PC-9 (cell line): ENCODE measurements at regions not wholly inside any gene's neighbourhood (a gene's known extent, or its start where the extent isn't known, plus 50 kb on each side); places are given as distances from the start of the nearest gene placed in this dataset.

Experiments used
- BruUV-seq: library from RNA; stranded (reverse); fragments of 400-500 nt; replicated peaks from 2 replicates; lab custom pipeline; 2021; lab: Mats Ljungman, UMichigan
- CTCF ChIA-PET: fragments of 300-600 bp; sonication (Branson Sonifier 250); formaldehyde crosslinking; loops from one replicate; lab custom pipeline; 2022; ENCODE audit warnings: antibody characterized with exemption; lab: Charles Lee
- POLR2A ChIA-PET: fragments of 300-600 bp; sonication (Branson Sonifier 250); formaldehyde crosslinking; loops from one replicate; lab custom pipeline; 2022; ENCODE audit warnings: antibody characterized with exemption; ENCODE audit not compliant: unreplicated experiment; lab: Charles Lee
- DNase-seq, 2 experiments: peaks; one replicate each; pipeline versions ENCODE4 v3.0.0 to v3.0.0-alpha.2; 2015 to 2022; ENCODE audit warnings: mixed read lengths in 1 of 2
- H2AFZ ChIP-seq: fragments of 200-600 bp; sonication (generic); 2 replicates; pipeline ENCODE4 v1.8.1; 2017; ENCODE audit warnings: antibody characterized with exemption
- H3F3A ChIP-seq: fragments of 200-600 bp; sonication (generic); 2 replicates; pipeline ENCODE4 v1.8.1; 2017; ENCODE audit warnings: antibody characterized with exemption, mild to moderate bottlenecking, low read depth; ENCODE audit not compliant: insufficient read depth
- H3K27ac ChIP-seq: fragments of 200-600 bp; sonication (generic); 2 replicates; pipeline ENCODE4 v1.6.1; 2016; ENCODE audit warnings: mixed run types
- H3K27me3 ChIP-seq: fragments of 200-600 bp; sonication (generic); 2 replicates; pipeline ENCODE4 v1.6.1; 2016; ENCODE audit warnings: low read depth, mixed run types; ENCODE audit not compliant: insufficient read depth
- H3K36me3 ChIP-seq: fragments of 200-600 bp; sonication (generic); 2 replicates; pipeline ENCODE4 v1.6.1; 2016; ENCODE audit warnings: low read depth, mixed run types
- H3K4me1 ChIP-seq: fragments of 200-600 bp; sonication (generic); replicated peaks from 2 replicates; pipeline ENCODE4 v1.6.1; 2016; ENCODE audit warnings: mixed run types; ENCODE audit not compliant: insufficient read depth
- H3K4me2 ChIP-seq: fragments of 200-600 bp; sonication (generic); 2 replicates; pipeline ENCODE4 v1.6.1; 2017; ENCODE audit warnings: mixed run types
- H3K4me3 ChIP-seq: fragments of 200-600 bp; sonication (generic); 2 replicates; pipeline ENCODE4 v1.6.1; 2016; ENCODE audit warnings: mixed run types
- H3K79me2 ChIP-seq: fragments of 200-600 bp; sonication (generic); 2 replicates; pipeline ENCODE4 v1.6.1; 2017; ENCODE audit warnings: low read depth, mixed run types
- H3K9me2 ChIP-seq: fragments of 200-600 bp; sonication (generic); 2 replicates; pipeline ENCODE4 v1.8.1; 2017; ENCODE audit warnings: mild to moderate bottlenecking; ENCODE audit not compliant: insufficient read depth
- H3K9me3 ChIP-seq: fragments of 200-600 bp; sonication (generic); 2 replicates; pipeline ENCODE4 v1.8.1; 2016; ENCODE audit warnings: low read depth; ENCODE audit not compliant: insufficient read depth
- H4K20me1 ChIP-seq: fragments of 200-600 bp; sonication (generic); 2 replicates; pipeline ENCODE4 v1.8.1; 2017; ENCODE audit not compliant: insufficient read depth
- CTCF ChIP-seq: fragments of 200-600 bp; sonication (generic); conservative IDR thresholded peaks from 2 replicates; pipeline ENCODE4 v1.6.1; 2017; ENCODE audit warnings: mixed run types, antibody characterized with exemption, mild to moderate bottlenecking, moderate library complexity
- EZH2 ChIP-seq: fragments of 200-600 bp; sonication (generic); IDR thresholded peaks from 2 replicates; pipeline ENCODE4 v1.8.0; 2017; ENCODE audit warnings: antibody characterized with exemption, low read depth
- intact Hi-C: fragments of 100-400 bp; cut with micrococcal nuclease; formaldehyde crosslinking; loops from one replicate; pipeline ENCODE4 v1.10.0; 2022; ENCODE audit not compliant: unreplicated experiment

GRCh38 chr20:8994045-8994444 is 74.8 kb upstream of the PLCB4 start:
- Histone ChIP-seq H3K4me1 (no peaks in the 10 kb centered on the region), H3K79me2 (no peaks in the 10 kb centered on the region), H2AFZ (no peak overlapping the region), H3K4me3 (no peak overlapping the region), H4K20me1 (no peaks in the 10 kb centered on the region), H3K27me3 (no peaks in the 10 kb centered on the region), H3F3A (no peaks in the 10 kb centered on the region), H3K9me2 (no peaks in the 10 kb centered on the region), H3K4me2 (no peak overlapping the region), H3K27ac (no peak overlapping the region), H3K36me3 (no peaks in the 10 kb centered on the region), H3K9me3 (no peaks in the 10 kb centered on the region; the same call in 1 of the 2 replicates)
- intact Hi-C loops: no loop called here
- TF ChIP-seq EZH2 (no peak), CTCF (no peak)
- POLR2A ChIA-PET: no interaction called here
- no peak for DNase-seq
- BruUV-seq: no TSS peak
- CTCF ChIA-PET: no interaction called here

- no peak overlapping the region for H3K4me3 ChIP-seq
- no peaks in the 10 kb centered on the region for H3K36me3 ChIP-seq
- DNase-seq: no peak
- H4K20me1 ChIP-seq: no peaks in the 10 kb centered on the region
- H3K4me1 ChIP-seq: no peaks in the 10 kb centered on the region
- H3K9me2 ChIP-seq: no peaks in the 10 kb centered on the region
- CTCF ChIA-PET: no interaction called here
- no peaks in the 10 kb centered on the region; the same call in 1 of the 2 replicates for H3K9me3 ChIP-seq
- H3K4me2 ChIP-seq: no peak overlapping the region
- H3K79me2 ChIP-seq: no peaks in the 10 kb centered on the region
- no peaks in the 10 kb centered on the region for H3F3A ChIP-seq
- intact Hi-C loops: no loop called here
- TF ChIP-seq CTCF: no peak
- TF ChIP-seq EZH2: no peak
- no peak overlapping the region for H3K27ac ChIP-seq
- no peaks in the 10 kb centered on the region for H3K27me3 ChIP-seq
- BruUV-seq: no TSS peak
- POLR2A ChIA-PET: no interaction called here
- H2AFZ ChIP-seq: no peak overlapping the region
Measured at GRCh38 chr20:8995761-8996160, 73.1 kb upstream of the PLCB4 start.

- TF ChIP-seq EZH2 (no peak), CTCF (no peak)
- Histone ChIP-seq H3K79me2 (no peaks in the 10 kb centered on the region), H3K36me3 (no peaks in the 10 kb centered on the region), H3K4me2 (no peak overlapping the region), H3K4me1 (no peaks in the 10 kb centered on the region), H3K27ac (no peak overlapping the region), H3K9me2 (no peaks in the 10 kb centered on the region), H4K20me1 (no peaks in the 10 kb centered on the region), H3K4me3 (no peak overlapping the region), H3K27me3 (no peaks in the 10 kb centered on the region), H3F3A (no peaks in the 10 kb centered on the region), H2AFZ (no peak overlapping the region), H3K9me3 (no peaks in the 10 kb centered on the region)
- no TSS peak for BruUV-seq
- DNase-seq: no peak
- POLR2A ChIA-PET: no interaction called here
- intact Hi-C loops: no loop called here
- CTCF ChIA-PET: no interaction called here
Measured at GRCh38 chr20:8996817-8997512, 71.9 kb upstream of the PLCB4 start.
